Endothelial cell of umbilical vein (primary cell): ENCODE measurements at regions not wholly inside any gene's neighbourhood (a gene's known extent, or its start where the extent isn't known, plus 50 kb on each side); places are given as distances from the start of the nearest gene placed in this dataset.

ENCODE experiments used
- CTCF ChIP-seq, 2 donors: IDR thresholded peaks; 1 replicate in 1 of 2; 2 replicates in 1 of 2; pipeline ENCODE4 v1.5.1; 2011; ENCODE audit warnings: low read length in 2 of 2, mild to moderate bottlenecking in 2 of 2, moderate library complexity in 2 of 2, control low read depth in 1 of 2, inconsistent platforms in 1 of 2, low read depth in 1 of 2; ENCODE audit not compliant: insufficient read depth in 1 of 2; ENCODE audit errors: extremely low read depth in 1 of 2
- EZH2 ChIP-seq: IDR thresholded peaks from 2 replicates; pipeline ENCODE4 v1.6.1; 2012; ENCODE audit warnings: borderline replicate concordance, low read depth, mild to moderate bottlenecking, moderate library complexity, low read length, inconsistent platforms; ENCODE audit not compliant: severe bottlenecking
- FOS ChIP-seq: IDR thresholded peaks from 2 replicates; pipeline ENCODE4 v1.6.1; 2011; ENCODE audit warnings: mild to moderate bottlenecking, low read length, moderate library complexity, borderline replicate concordance; ENCODE audit not compliant: insufficient read depth
- GATA2 ChIP-seq: IDR thresholded peaks from 2 replicates; pipeline ENCODE4 v1.7.0; 2011; ENCODE audit warnings: low read depth, mild to moderate bottlenecking, moderate library complexity, mixed read lengths, low read length; ENCODE audit not compliant: insufficient read length, insufficient read depth
- JUN ChIP-seq: IDR thresholded peaks from 2 replicates; pipeline ENCODE4 v1.6.1; 2011; ENCODE audit warnings: borderline replicate concordance, low read depth; ENCODE audit not compliant: insufficient read length, insufficient read depth
- MAX ChIP-seq: IDR thresholded peaks from 2 replicates; pipeline ENCODE4 v1.6.1; 2011; ENCODE audit not compliant: insufficient read depth, insufficient read length
- MYC ChIP-seq: IDR thresholded peaks from one replicate; pipeline ENCODE4 v1.6.1; 2011; ENCODE audit warnings: mild to moderate bottlenecking, low read depth, low read length
- POLR2A ChIP-seq: IDR thresholded peaks from 2 replicates; pipeline ENCODE4 v1.6.1; 2012; ENCODE audit warnings: low read depth, mild to moderate bottlenecking, control low read depth, low read length
- POLR2AphosphoS5 ChIP-seq: IDR thresholded peaks from 2 replicates; pipeline ENCODE4 v1.6.1; 2012; ENCODE audit warnings: low read depth, mild to moderate bottlenecking, control low read depth, low read length, moderate library complexity; ENCODE audit not compliant: insufficient read depth

- no peak for TF ChIP-seq POLR2AphosphoS5
- TF ChIP-seq GATA2, result no peak
- no peak for TF ChIP-seq CTCF (IDR thresholded peaks at IDR 0.05; ENCODE audit: extremely low read depth in 1 of 2, insufficient read depth in 1 of 2, low read depth in 1 of 2, low read length in 2 of 2)
- TF ChIP-seq POLR2A, result no peak
- TF ChIP-seq EZH2, result no peak
- TF ChIP-seq FOS, result no peak
- TF ChIP-seq MAX, result no peak
- no peak for TF ChIP-seq JUN
- no peak for TF ChIP-seq MYC
These were observed 127.9 kb downstream of the WT1 start for GRCh38 chr11:32307471-32307870.
